ENCODE measurements at regions not wholly inside any gene's neighbourhood (a gene's known extent, or its start where the extent isn't known, plus 50 kb on each side); places are given as distances from the start of the nearest gene placed in this dataset.
"Not testable (repeated sequence)": the region's sequence is repeated elsewhere in the genome, so short reads cannot be mapped to it uniquely, and the experiment has no call there.

GRCh38 chr1:166302989-166303758 lies 136.4 kb upstream of the FAM78B start:
- intact Hi-C loops (cut with DNase I), result no loop called here
- ATAC-seq (no peak), DNase-seq (ENCODE audit: low spot score) (no peak)

GRCh38 chr1:166304131-166304530 lies 137.3 kb upstream of the FAM78B start:
- ATAC-seq, result no peak
- no peak for DNase-seq (ENCODE audit: low spot score)
- intact Hi-C loops (cut with DNase I), result no loop called here

- intact Hi-C loops (cut with DNase I), result no loop called here
- DNase-seq (ENCODE audit: low spot score) (no peak), ATAC-seq (no peak)
Observed at GRCh38 chr1:166305371-166305770, 138.6 kb upstream of the FAM78B start.

GRCh38 chr1:166307261-166308188 lies 140.7 kb upstream of the FAM78B start:
- ATAC-seq (no peak), DNase-seq (ENCODE audit: low spot score) (no peak)
- intact Hi-C loops (cut with DNase I), result no loop called here

DNA sequence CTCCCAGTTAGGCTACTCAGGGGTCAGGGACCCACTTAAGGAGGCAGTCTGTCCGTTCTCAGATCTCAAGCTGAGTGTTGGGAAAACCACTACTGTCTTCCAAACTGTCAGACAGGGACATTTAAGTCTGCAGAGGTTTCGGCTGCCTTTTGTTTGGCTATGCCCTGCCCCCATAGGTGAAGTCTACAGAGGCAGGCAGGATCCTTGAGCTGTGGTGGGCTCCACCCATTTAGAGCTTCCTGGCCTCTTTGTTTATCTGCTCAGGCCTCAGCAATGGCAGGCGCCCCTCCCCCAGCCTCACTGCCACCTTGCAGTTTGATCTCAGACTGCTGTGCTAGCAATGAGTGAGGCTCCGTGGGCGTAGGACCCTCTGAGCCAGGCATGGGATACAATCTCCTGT lies 149.5 kb upstream of the FAM78B start:
- DNase-seq (ENCODE audit: low spot score); intact Hi-C loops (cut with DNase I); ATAC-seq: not testable (repeated sequence)

- intact Hi-C loops (cut with DNase I), result no loop called here
- no peak for DNase-seq (ENCODE audit: low spot score)
- ATAC-seq, result no peak
Observed at GRCh38 chr1:166322470-166322869, 155.7 kb upstream of the FAM78B start.

GRCh38 chr1:166327886-166328285 lies 161.1 kb upstream of the FAM78B start:
- intact Hi-C loops (cut with DNase I), result no loop called here
- DNase-seq (ENCODE audit: low spot score), result no peak
- ATAC-seq, result no peak

- intact Hi-C loops (cut with DNase I), result no loop called here
- ATAC-seq, result no peak
- DNase-seq (ENCODE audit: low spot score), result no peak
Observed at GRCh38 chr1:166328956-166329355, 162.2 kb upstream of the FAM78B start.

DNA sequence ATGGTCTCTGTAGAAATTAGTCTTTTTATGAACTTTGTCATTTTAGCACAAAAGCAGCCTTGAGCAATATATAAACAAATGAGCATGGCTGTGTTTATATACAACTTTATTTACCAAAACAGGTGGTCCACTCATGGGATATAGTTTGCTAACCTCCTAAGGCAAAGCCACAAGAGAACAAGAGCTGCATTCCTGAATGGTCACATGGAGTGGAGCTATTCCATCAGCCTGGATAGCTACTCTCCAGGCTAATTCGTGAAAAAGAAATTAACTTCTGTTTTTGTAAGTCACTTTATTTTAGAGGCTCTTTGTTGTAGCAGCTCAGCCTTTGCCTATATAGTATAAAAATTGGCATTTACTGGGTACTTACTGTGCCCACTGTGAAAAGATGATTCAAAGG lies 163.3 kb upstream of the FAM78B start:
- no peak for DNase-seq (ENCODE audit: low spot score)
- ATAC-seq, result no peak
- intact Hi-C loops (cut with DNase I), result no loop called here

- DNase-seq (ENCODE audit: low spot score) (no peak), ATAC-seq (no peak)
- intact Hi-C loops (cut with DNase I), result no loop called here
Observed at GRCh38 chr1:166338105-166338504, 171.3 kb upstream of the FAM78B start.

DNA sequence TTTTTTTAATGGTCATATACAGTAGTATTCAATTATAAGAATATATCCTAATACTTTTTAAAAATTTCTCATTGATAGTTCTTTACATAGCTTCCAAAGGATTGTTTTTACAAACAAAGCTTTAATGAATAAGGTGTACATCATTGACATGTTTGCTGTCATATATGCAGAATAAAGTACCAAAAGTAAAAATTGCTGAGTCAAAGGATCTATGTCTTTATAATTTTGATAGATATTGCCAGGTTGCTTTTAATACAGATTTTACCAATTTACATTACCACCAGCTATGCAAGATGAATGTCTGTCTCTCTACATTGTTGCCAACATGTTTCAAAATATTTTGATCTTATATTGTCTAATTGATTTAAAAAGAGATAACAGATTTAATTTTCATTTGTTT lies 173.9 kb upstream of the FAM78B start:
- ATAC-seq, result no peak
- no peak for DNase-seq (ENCODE audit: low spot score)
- intact Hi-C loops (cut with DNase I), result no loop called here

DNA sequence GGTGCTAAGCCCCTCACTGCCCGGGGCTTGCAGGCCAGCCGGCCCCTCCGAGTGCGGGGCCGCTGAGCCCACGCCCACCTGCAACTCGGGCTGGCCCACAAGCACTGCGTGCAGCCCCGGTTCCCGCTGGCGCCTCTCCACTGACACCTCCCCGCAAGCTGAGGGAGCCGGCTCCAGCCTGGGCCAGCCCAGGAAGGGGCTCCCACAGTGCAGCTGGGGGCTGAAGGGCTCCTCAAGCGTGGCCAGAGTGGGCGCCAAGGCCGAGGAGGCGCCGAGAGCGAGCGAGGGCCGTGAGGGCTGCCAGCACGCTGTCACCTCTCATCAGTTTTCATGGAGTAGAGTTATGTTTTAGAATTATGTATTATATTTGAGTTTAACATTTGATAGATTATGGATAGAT lies 176.5 kb upstream of the FAM78B start:
- ATAC-seq, result no peak
- intact Hi-C loops (cut with DNase I), result no loop called here
- no peak for DNase-seq (ENCODE audit: low spot score)

DNA sequence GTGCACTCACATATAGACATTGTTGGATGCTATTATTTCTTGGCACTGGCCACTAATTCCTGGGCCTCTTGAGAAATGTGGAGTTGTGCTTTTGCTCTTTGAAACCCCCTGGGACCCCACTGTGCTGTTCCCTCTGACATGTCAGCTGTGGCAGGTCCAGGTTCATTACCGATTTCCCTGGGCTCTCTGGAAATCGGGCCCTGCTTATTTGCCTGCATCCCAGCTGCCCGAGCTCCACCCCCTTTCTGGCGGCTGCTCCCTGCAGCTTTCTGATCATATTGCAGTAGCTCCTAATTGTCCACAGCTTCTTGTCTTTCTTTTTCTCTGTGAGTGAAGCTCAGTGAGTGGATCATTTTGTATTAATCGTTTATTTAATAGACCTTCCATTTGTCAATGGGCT lies 183.7 kb upstream of the FAM78B start:
- intact Hi-C loops (cut with DNase I), result no loop called here
- ATAC-seq (no peak), DNase-seq (ENCODE audit: low spot score) (no peak)

DNA sequence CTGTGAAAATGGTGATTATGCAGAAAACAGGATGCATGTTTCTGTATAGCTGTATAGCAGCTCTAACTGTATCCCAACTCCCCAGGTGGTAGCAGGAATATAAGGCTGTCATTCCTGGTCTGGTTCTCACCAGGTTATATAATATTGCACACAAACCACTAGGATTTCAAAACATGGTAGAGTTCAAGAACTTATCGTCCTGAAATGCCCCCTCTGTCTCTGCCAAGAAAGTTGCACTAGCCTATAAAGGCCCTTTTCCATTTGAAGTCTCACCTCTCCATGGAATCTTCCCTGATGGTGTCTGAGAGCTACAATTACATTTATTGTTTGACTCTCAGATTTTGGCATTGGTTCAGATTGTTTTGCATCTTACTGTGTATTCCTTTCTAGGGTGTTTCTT lies 184.9 kb upstream of the FAM78B start:
- intact Hi-C loops (cut with DNase I), result no loop called here
- DNase-seq (ENCODE audit: low spot score) (no peak), ATAC-seq (no peak)

DNA sequence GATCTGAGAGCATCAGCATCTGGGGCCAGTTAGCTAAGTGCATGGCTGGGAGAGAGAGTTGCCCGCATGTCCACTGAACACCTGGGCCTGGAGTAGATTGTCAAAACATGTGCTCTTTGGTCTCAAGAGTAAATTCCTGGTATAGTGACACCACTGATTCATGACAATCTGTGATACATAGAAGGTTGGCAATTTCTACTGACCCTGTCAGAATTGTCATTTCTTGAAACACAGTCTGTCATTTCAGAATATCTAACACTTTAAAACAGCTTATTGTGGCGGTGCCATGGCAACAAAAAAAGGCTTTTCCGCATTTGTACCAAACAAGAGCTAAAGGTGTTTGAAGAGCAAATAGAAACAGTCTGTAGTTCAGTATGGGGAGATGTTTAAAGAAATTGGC lies 186.4 kb upstream of the FAM78B start:
- DNase-seq (ENCODE audit: low spot score) (no peak), ATAC-seq (no peak)
- intact Hi-C loops (cut with DNase I), result no loop called here

DNA sequence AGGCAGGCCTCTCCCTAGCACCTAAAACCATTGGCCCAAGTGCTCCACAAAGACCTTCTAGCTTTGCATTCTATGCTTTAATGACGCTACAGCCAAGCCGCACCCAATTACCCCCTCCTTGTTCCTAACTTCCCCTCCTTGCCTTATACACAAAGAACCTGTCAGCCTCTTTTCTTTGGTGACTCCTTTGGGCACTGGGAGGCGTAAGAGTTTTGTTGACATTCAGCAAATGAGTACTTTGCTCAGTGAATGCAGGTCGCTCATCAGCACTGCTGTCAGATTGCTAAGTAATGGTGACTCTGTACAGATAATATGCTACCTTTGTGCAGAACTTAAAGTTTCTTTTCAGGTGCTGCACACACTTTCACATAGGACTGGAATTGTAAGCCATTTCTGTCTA lies 187.6 kb upstream of the FAM78B start:
- no peak for ATAC-seq
- intact Hi-C loops (cut with DNase I), result no loop called here

DNA sequence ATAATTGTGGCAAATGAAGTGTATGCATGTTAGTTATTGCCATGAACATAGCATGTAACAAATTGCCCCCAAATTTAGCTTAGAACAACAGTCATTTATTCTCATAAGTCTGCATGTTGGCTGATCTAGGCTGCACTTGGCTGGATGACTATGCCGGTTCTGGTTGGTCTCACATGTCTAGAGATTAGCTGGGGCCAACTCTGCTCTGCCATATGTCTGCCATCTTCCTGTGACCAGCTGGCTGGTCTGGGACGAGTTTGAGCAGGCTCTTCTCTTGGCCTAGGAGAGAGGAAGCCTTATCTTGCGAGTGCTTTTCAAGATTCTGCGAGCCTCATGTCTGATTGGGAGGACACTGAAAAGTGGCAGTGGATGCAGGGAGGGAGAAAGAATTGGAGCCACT lies 198.3 kb upstream of the FAM78B start:
- ATAC-seq, result no peak
- no peak for DNase-seq (ENCODE audit: low spot score)
- intact Hi-C loops (cut with DNase I), result no loop called here

More for the DNA sequence above, 187.6 kb upstream of the FAM78B start:
- no peak for DNase-seq (ENCODE audit: low spot score)

GRCh38 chr1:166368030-166368429 lies 201.2 kb upstream of the FAM78B start:
- ATAC-seq (no peak), DNase-seq (ENCODE audit: low spot score) (no peak)
- intact Hi-C loops (cut with DNase I), result no loop called here

GRCh38 chr1:166377896-166378295 lies 211.1 kb upstream of the FAM78B start:
- no peak for ATAC-seq
- DNase-seq (ENCODE audit: low spot score), result no peak
- intact Hi-C loops (cut with DNase I), result no loop called here

- no peak for DNase-seq (ENCODE audit: low spot score)
- intact Hi-C loops (cut with DNase I), result no loop called here
- no peak for ATAC-seq
Observed at GRCh38 chr1:166378805-166379204, 212.0 kb upstream of the FAM78B start.
